ENCODE measurements at regions not wholly inside any gene's neighbourhood (a gene's known extent, or its start where the extent isn't known, plus 50 kb on each side); places are given as distances from the start of the nearest gene placed in this dataset.

GRCh38 chr2:8365331-8365910 is 316.4 kb upstream of the ID2 start:
- TF ChIP-seq, protein P1, sequence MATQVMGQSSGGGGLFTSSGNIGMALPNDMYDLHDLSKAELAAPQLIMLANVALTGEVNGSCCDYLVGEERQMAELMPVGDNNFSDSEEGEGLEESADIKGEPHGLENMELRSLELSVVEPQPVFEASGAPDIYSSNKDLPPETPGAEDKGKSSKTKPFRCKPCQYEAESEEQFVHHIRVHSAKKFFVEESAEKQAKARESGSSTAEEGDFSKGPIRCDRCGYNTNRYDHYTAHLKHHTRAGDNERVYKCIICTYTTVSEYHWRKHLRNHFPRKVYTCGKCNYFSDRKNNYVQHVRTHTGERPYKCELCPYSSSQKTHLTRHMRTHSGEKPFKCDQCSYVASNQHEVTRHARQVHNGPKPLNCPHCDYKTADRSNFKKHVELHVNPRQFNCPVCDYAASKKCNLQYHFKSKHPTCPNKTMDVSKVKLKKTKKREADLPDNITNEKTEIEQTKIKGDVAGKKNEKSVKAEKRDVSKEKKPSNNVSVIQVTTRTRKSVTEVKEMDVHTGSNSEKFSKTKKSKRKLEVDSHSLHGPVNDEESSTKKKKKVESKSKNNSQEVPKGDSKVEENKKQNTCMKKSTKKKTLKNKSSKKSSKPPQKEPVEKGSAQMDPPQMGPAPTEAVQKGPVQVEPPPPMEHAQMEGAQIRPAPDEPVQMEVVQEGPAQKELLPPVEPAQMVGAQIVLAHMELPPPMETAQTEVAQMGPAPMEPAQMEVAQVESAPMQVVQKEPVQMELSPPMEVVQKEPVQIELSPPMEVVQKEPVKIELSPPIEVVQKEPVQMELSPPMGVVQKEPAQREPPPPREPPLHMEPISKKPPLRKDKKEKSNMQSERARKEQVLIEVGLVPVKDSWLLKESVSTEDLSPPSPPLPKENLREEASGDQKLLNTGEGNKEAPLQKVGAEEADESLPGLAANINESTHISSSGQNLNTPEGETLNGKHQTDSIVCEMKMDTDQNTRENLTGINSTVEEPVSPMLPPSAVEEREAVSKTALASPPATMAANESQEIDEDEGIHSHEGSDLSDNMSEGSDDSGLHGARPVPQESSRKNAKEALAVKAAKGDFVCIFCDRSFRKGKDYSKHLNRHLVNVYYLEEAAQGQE (IDR thresholded peaks at IDR 0.05; ENCODE audit: low read depth), result no peak
- TF ChIP-seq ZBTB7A (IDR thresholded peaks at IDR 0.05; ENCODE audit: low read depth) (no peak), TEAD4 (IDR thresholded peaks at IDR 0.05) (no peak), TAF1 (IDR thresholded peaks at IDR 0.05; ENCODE audit: low read depth) (no peak), CREB1 (IDR thresholded peaks at IDR 0.05; ENCODE audit: low read depth) (no peak), EGR1 (IDR thresholded peaks at IDR 0.05) (no peak), YY1 (IDR thresholded peaks at IDR 0.05; ENCODE audit: low read depth) (no peak), MAX (IDR thresholded peaks at IDR 0.05) (no peak), FOXM1 (IDR thresholded peaks at IDR 0.05; ENCODE audit: borderline replicate concordance, low read depth) (no peak), EP300 (IDR thresholded peaks at IDR 0.05; ENCODE audit: borderline replicate concordance) (no peak), RAD21 (IDR thresholded peaks at IDR 0.05; ENCODE audit: low read depth) (no peak), CEBPB (IDR thresholded peaks at IDR 0.05) (no peak)
- TF ChIP-seq, protein P2, sequence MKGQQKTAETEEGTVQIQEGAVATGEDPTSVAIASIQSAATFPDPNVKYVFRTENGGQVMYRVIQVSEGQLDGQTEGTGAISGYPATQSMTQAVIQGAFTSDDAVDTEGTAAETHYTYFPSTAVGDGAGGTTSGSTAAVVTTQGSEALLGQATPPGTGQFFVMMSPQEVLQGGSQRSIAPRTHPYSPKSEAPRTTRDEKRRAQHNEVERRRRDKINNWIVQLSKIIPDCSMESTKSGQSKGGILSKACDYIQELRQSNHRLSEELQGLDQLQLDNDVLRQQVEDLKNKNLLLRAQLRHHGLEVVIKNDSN (IDR thresholded peaks at IDR 0.05), result no peak
